ENCODE measurements at regions not wholly inside any gene's neighbourhood (a gene's known extent, or its start where the extent isn't known, plus 50 kb on each side); places are given as distances from the start of the nearest gene placed in this dataset.

GRCh38 chr12:114302606-114303315 lies 103.2 kb downstream of the TBX5 start:
- Histone ChIP-seq H3K27me3 (ENCODE audit: insufficient read depth, low read length) (no peaks in the 10 kb centered on the region), H3K4ac (ENCODE audit: low read depth, low read length) (no peak overlapping the region), H3K9me3 (ENCODE audit: control insufficient read depth, low read depth, low read length) (peaks cover 4% of the 10 kb centered on the region), H3K23ac (ENCODE audit: insufficient read length, low read depth, low read length) (no peak overlapping the region), H3K79me2 (ENCODE audit: insufficient read depth, low read length) (no peaks in the 10 kb centered on the region), H2BK15ac (ENCODE audit: low read depth, low read length) (no peak overlapping the region), H2AK5ac (ENCODE audit: insufficient read length, low read length) (no peak overlapping the region), H4K20me1 (ENCODE audit: control insufficient read depth, insufficient read depth, insufficient read length) (no peaks in the 10 kb centered on the region), H4K91ac (ENCODE audit: insufficient read length, low read depth, low read length) (no peak overlapping the region), H3K56ac (ENCODE audit: insufficient read length, low read depth, low read length) (no peak overlapping the region), H3K79me1 (ENCODE audit: insufficient read depth, low read depth, low read length, poor library complexity, severe bottlenecking) (no peaks in the 10 kb centered on the region), H3K27ac (ENCODE audit: insufficient read length, low read depth, low read length) (no peak overlapping the region), H3K23me2 (ENCODE audit: insufficient read length, low read depth, low read length, poor library complexity, severe bottlenecking) (no peaks in the 10 kb centered on the region), H2BK20ac (ENCODE audit: low read depth, low read length, poor library complexity, severe bottlenecking) (no peak overlapping the region), H2BK5ac (ENCODE audit: insufficient read length, low read length) (no peak overlapping the region), H3K14ac (ENCODE audit: insufficient read depth, low read length) (no peak overlapping the region), H3K9ac (ENCODE audit: extremely low read depth, insufficient read length, low read length) (no peak overlapping the region), H3K4me2 (ENCODE audit: insufficient read depth, insufficient read length, low read length) (no peak overlapping the region), H3K18ac (ENCODE audit: insufficient read length, low read depth, low read length) (no peak overlapping the region), H3T11ph (ENCODE audit: low read length) (no peak overlapping the region), H3K4me1 (ENCODE audit: insufficient read depth, low read length) (peaks cover 2% of the 10 kb centered on the region; the same call in 1 of the 2 replicates), H2BK120ac (ENCODE audit: low read depth, low read length, poor library complexity, severe bottlenecking) (no peak overlapping the region), H2AFZ (ENCODE audit: low read length) (no peak overlapping the region), H2BK12ac (ENCODE audit: insufficient read length, low read depth, low read length) (no peak overlapping the region), H4K8ac (replicated peaks; ENCODE audit: insufficient read length, low read depth, low read length) (no peak overlapping the region), H4K5ac (ENCODE audit: insufficient read length, low read depth, low read length) (no peak overlapping the region)
- H3K36me3 Mint-ChIP-seq (ENCODE audit: insufficient read depth in 1 of 3, low read depth in 3 of 3), result no peaks in the 10 kb centered on the region
- H3K9me3 Mint-ChIP-seq, result no peaks in the 10 kb centered on the region; a peak in 1 of 5 replicates
- H3K4me3 Mint-ChIP-seq, result no peak overlapping the region
- H3K4me1 Mint-ChIP-seq, result peaks cover 16 to 21% of the 10 kb centered on the region in 2 experiments
- no peak for TF ChIP-seq CTCF (conservative IDR thresholded peaks at IDR 0.05)
- DNase-seq, result no peak
- no peak overlapping the region for H3K27ac Mint-ChIP-seq
- H3K27me3 Mint-ChIP-seq (ENCODE audit: low read depth), result peaks cover 9% of the 10 kb centered on the region
- WGBS (ENCODE audit: extremely low coverage, insufficient read length, low lambda C conversion rate), result no CpG with 5 or more reads among the region's 6 CpGs
